NAMALWA (cell line): ENCODE measurements at regions not wholly inside any gene's neighbourhood (a gene's known extent, or its start where the extent isn't known, plus 50 kb on each side); places are given as distances from the start of the nearest gene placed in this dataset.

ENCODE experiments used
- DNase-seq: peaks from one replicate; pipeline ENCODE4 v3.0.0-alpha.2; 2015; ENCODE audit warnings: low spot score

DNA sequence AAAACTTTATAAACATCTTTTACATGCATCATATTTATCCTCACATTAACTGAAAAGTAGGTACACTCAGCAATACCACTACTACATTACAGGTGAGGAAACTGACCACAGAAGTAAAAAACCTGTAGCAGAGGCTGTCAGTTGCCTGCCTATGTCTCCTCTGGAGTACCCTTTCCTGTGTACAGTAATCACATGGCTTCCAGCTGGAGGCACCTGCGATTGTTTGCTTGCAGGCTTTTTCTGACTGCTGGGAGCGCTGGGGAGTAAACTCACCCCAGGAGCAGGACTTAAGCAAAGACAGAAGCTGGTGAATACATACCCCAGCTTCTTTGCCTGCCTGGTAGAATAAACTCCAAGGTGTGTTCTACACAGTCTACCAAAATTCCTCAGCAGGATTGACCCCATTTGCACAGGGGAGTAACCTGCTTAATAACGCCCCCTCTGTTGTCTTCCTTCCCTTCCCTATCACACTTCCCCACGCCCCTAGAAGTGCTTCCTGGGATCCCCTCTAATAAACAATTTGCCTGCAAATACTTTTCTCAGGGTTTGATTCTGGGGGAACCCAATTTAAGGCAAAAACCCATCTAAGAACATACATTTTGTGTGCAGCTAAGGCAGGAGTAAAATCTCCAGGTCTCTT, 138.9 kb downstream of the PTH2R start:
- DNase-seq: no peak

DNA sequence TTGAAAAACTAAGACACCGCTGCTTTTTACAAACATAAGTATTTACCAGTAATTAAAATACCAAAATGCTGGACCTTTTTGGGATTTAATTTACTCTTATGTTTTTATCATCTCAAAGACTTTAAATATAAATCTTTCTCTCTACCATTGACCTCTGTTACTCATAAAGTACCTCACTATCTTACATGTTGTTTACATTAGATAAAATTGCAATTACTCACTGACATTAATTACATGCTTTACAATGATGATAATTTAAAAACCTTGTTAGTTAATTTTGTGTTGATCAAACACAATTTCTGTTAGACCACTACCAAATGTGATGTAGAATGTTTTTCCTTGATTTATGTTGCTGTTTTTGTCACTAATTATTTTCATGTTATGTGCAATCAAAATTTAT, 139.5 kb downstream of the PTH2R start:
- DNase-seq: no peak

GRCh38 chr2:208546860-208547650, 140.5 kb downstream of the PTH2R start:
- DNase-seq: no peak

GRCh38 chr2:208548700-208549099, 142.1 kb downstream of the PTH2R start:
- no peak for DNase-seq

DNA sequence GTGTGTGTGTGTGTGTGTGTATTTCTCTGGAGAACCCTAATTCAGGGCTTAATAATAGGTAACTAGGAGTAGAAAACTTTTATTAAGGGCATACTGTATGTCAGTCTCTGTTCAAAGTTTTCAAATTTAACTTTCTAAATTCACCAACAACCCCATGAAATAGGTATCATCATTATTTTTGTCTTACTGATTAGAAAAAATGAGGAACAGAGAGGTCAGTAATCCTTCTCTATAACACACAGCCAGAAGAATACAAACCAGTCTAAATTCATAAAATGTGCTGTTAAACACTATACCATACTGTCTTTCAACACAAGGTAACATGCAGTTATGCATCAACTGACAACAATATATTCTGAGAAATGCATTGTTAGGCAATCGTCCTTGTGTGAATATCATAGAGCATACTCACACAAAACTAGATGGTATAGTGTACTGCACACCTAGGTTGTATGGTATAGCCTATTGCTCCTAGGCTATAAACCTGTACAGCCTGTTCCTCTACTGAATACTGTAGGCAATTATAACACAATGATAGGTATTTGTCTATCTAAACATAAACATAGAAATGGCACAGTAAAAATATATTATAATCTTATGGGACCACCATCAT, 143.1 kb downstream of the PTH2R start:
- no peak for DNase-seq

DNA sequence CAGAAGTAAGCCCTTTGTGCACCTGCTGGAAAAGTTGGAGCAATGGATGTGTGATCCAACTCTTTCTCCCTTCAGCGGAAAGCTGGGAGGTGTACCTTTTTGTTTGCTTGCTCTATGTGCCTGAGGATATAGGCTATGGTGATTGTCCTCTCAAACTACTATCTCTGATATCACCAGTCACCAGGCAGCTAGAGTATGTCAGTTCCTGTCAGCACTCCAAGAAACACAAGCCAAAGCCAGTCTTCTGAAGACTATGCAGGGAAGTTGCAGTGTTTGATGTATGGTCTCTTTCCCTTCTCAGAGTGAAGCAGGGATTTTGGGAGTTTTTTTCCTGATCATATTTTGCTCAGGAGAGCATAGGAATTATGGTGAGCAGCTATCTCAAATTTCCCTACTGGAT, 146.4 kb downstream of the PTH2R start:
- DNase-seq: no peak

GRCh38 chr2:208556983-208557484, 150.4 kb downstream of the PTH2R start:
- no peak for DNase-seq

DNA sequence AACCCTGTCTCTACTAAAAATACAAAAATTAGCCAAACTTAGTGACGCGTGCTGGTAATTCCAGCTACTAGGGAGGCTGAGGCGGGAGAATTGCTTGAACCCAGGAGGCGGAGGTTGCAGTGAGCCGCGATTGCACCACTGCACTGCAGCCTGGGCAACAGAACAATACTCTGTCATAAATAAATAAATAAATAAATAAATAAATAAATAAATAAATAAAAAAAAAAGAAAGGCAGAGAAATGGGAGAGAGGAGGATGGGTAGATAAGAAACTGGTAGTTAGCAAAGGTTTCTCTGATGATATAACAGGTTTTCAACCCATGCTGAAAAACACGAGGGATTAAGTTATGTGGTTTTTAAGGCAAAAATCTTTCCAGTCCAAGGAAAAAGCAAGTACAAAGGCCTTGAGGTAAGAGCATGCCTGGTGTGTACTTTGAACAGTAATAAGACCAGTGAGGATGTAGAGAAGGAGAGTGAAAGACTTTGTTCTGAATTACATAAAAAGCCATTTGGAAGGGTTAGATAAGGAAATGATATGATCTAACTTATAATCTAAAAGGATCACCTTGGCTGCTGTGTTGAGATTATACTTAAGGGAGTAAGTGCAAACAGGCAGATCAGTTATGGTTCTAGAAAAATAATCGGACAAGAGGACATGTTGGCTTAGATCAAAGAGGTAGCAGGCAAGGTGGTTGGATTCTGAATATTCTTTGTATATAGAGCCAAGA, 159.3 kb downstream of the PTH2R start:
- no peak for DNase-seq

- DNase-seq: no peak
Measured at GRCh38 chr2:208568203-208568602, 161.6 kb downstream of the PTH2R start.

GRCh38 chr2:208570066-208570465, 163.5 kb downstream of the PTH2R start:
- DNase-seq: no peak

DNA sequence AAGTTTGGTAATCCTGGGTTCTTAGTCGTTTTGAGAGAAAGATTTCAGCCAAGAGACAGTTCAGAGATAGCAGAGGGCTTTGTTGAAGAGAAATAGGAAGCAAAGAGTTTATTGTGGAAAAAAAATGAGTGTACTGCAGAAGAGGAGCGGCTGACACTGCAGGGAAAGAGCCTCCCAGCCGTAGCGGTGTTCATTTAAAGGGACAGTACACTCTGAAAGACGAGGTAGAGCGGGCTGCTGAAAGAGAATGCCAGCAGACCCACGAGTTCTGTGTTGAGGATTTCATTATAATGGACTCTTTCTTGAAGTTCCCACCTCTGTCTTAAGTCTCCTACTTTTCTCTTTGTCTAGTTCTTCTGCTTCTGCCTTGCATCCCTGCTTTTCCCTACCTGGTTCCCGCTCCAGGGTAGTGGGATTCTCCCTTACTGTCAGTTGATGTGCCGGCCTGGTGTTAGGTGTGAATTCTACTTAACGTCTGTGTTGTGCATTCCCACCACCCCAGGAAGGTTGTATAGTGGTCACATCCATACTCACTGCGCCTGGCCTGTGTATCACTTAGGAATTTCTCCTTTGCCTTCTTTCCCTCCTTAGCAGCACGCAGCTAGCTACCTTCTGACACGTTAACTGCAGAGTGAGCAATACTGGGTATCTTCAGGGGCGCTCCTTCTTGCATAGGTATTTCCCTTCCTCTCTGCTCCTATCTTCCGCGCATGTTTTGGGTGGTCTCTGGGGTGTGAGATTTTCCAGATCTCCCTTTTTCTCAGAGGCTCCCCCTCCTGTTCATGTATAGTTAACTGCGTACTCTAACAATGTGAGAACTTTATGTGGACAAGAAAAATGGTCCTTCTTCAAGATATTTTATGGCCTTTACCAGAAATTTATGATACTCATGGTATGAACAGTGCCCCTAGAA, 164.5 kb downstream of the PTH2R start:
- no peak for DNase-seq

DNA sequence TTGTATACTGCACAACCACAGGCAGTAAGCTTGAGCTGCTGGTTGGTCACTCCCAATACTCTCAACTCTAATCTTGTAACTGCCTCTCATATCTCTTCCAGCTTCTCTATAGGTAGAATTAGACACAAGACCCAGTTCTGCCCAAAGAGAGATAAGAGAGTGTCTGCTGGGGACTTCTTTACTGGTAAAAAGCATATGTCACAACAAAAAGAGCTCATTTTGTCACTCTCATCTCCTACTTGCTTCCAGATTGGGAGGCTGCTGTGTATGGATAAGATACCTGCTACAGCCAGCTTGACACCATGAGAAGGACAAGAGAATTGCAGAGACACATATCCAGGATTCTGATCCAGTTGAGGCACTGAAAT, 165.2 kb downstream of the PTH2R start:
- DNase-seq: no peak

DNA sequence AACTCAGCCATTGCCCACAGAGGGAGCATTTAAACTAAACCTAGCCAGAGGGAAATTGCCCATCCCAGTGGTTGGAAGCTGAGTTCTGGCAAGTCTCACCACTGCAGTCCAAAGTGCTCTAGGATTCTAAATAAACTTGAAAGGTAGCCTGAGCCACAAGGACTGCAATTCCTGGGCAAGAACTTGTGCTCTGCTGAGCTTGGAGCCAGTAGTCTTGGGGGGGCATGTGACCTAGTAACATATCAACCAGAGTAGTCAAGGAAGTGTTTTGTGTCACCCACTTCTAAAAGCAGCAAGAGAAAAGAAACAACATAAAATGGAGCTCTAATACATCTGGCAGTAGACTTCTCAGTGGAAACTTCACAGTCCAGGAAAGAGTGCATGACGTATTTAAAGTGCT, 167.0 kb downstream of the PTH2R start:
- DNase-seq: no peak

DNA sequence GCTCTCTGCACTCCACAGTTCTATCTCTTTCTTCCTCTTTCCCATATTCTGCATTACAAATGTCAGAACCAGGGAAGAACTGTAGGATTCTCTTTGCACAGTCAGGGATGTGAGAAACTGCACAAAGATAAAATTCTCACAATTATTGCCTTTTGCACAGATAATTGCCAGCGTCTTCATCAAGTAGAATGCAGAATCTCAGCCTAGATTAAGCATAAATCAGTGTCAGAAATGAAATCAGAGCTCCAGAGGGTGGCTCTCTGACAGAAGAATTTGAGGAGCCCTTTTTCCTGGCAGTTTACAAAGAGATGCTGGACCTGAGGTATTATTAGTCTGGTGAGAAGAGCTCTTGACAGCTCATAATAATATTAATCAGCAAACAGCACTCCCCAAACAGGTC, 173.1 kb downstream of the PTH2R start:
- DNase-seq: no peak

- no peak for DNase-seq
Measured at GRCh38 chr2:208584378-208584985, 177.9 kb downstream of the PTH2R start.

DNA sequence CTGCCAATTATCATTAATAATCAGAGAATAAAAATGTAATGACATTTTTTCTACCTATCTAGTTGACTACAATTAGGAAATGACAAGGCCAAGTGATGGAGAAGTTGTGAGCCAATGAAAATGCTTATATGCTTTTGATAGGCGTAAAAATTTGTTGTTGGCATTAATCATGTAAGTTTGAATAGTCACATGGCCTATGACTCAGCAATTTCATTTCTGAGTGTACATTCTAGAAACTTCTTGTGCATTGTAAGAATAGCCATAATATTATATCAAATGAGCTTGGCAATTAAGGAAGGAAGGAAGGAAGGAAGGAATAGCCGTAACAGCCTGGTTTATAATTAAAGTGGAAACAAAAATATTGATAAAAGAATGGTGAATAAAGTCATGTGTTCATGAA, 179.9 kb downstream of the PTH2R start:
- DNase-seq: no peak

GRCh38 chr2:208594642-208595385, 188.2 kb downstream of the PTH2R start:
- no peak for DNase-seq

GRCh38 chr2:208595386-208596275, 189.0 kb downstream of the PTH2R start:
- DNase-seq: no peak

DNA sequence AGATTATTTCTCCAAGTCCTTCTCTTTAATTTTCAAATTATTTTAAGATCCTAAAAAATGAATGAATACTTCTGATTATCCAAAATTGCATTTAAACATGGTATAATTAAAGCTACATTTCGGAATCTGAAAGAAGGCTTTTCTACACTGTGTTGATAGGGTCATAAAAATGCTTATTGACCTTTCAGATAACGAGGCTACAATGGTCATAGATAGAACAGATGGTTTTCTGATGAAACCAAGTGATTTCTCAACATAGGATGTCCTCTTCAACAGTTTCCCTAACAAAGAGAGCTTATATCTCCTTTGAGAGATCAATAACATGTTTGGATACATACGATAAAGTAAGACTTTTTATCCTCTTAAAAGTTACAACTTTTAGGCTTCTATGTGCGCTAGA, 201.1 kb downstream of the PTH2R start:
- DNase-seq: no peak
